GM18873 (cell line): ENCODE measurements at regions not wholly inside any gene's neighbourhood (a gene's known extent, or its start where the extent isn't known, plus 50 kb on each side); places are given as distances from the start of the nearest gene placed in this dataset.

Source experiments
- ATAC-seq: cut with Tn5 transposase; IDR thresholded peaks from one replicate; pipeline ENCODE4 v1.9.1; 2021; ENCODE audit warnings: mild to moderate bottlenecking, moderate library complexity, moderate number of reproducible peaks; ENCODE audit not compliant: unreplicated experiment, low FRiP score

GRCh38 chr16:74045513-74045912 is 251.1 kb upstream of the PSMD7 start:
- ATAC-seq: no peak

- no peak for ATAC-seq
Measured at GRCh38 chr16:74035816-74036215, 260.8 kb upstream of the PSMD7 start.

GRCh38 chr16:74034862-74035261 is 261.8 kb upstream of the PSMD7 start:
- no peak for ATAC-seq

- ATAC-seq: no peak
Measured at GRCh38 chr16:74034200-74034599, 262.4 kb upstream of the PSMD7 start.

GRCh38 chr16:74033441-74033995 is 263.1 kb upstream of the PSMD7 start:
- ATAC-seq: no peak

GRCh38 chr16:74031551-74031950 is 265.1 kb upstream of the PSMD7 start:
- no peak for ATAC-seq

GRCh38 chr16:74030000-74030706 is 266.5 kb upstream of the PSMD7 start:
- ATAC-seq: no peak

GRCh38 chr16:74029115-74029792 is 267.4 kb upstream of the PSMD7 start:
- no peak for ATAC-seq

GRCh38 chr16:74026373-74027281 is 270.0 kb upstream of the PSMD7 start:
- no peak for ATAC-seq

GRCh38 chr16:74024953-74025352 is 271.7 kb upstream of the PSMD7 start:
- ATAC-seq: no peak

GRCh38 chr16:74020095-74020670 is 276.4 kb upstream of the PSMD7 start:
- ATAC-seq: no peak

GRCh38 chr16:74019612-74020011 is 277.0 kb upstream of the PSMD7 start:
- ATAC-seq: no peak

GRCh38 chr16:74015953-74016352 is 280.7 kb upstream of the PSMD7 start:
- ATAC-seq: no peak

GRCh38 chr16:73998707-73999106 is 297.9 kb upstream of the PSMD7 start:
- ATAC-seq: no peak

GRCh38 chr16:73997971-73998370 is 298.6 kb upstream of the PSMD7 start:
- ATAC-seq: no peak

- no peak for ATAC-seq
Measured at GRCh38 chr16:73997340-73997711, 299.3 kb upstream of the PSMD7 start.

GRCh38 chr16:73996624-73997339 is 299.8 kb upstream of the PSMD7 start:
- no peak for ATAC-seq

- ATAC-seq: no peak
Measured at GRCh38 chr16:73993878-73994277, 302.7 kb upstream of the PSMD7 start.

GRCh38 chr16:73978407-73978784 is 318.2 kb upstream of the PSMD7 start:
- ATAC-seq: no peak

- no peak for ATAC-seq
Measured at GRCh38 chr16:73976644-73977043, 320.0 kb upstream of the PSMD7 start.
